HAP-1 (cell line): ENCODE measurements at regions not wholly inside any gene's neighbourhood (a gene's known extent, or its start where the extent isn't known, plus 50 kb on each side); places are given as distances from the start of the nearest gene placed in this dataset.

Source experiments
- DNase-seq, 2 experiments: peaks; one replicate each; pipeline ENCODE4 v3.0.0-alpha.2; 2016 to 2020; ENCODE audit warnings: low spot score in 2 of 2
- H3K27me3 ChIP-seq: fragments of 250-450 bp; sonication (Bioruptor Pico); 2 replicates; pipeline ENCODE4 v1.5.1; 2020; ENCODE audit warnings: low read depth, mild to moderate bottlenecking, moderate library complexity
- H3K36me3 ChIP-seq: fragments of 250-450 bp; sonication (Bioruptor Pico); replicated peaks from 2 replicates; pipeline ENCODE4 v1.5.1; 2020; ENCODE audit warnings: mild to moderate bottlenecking
- H3K4me1 ChIP-seq: fragments of 250-450 bp; sonication (Bioruptor Pico); 2 replicates; pipeline ENCODE4 v1.5.1; 2020; ENCODE audit warnings: mild to moderate bottlenecking
- H3K4me3 ChIP-seq: fragments of 250-450 bp; sonication (Bioruptor Pico); 2 replicates; pipeline ENCODE4 v1.5.1; 2020; ENCODE audit warnings: mild to moderate bottlenecking, moderate library complexity
- H3K9me3 ChIP-seq: fragments of 250-450 bp; sonication (Bioruptor Pico); 2 replicates; pipeline ENCODE4 v1.5.1; 2020; ENCODE audit warnings: mild to moderate bottlenecking, moderate library complexity
- in situ Hi-C: fragments of 300-500 bp; cut with MboI; formaldehyde crosslinking; loops from 3 replicates; pipeline ENCODE4 v1.14.3; 2020; ENCODE audit warnings: low sequenced_read_pairs, inconsistent platforms, mixed read lengths

DNA sequence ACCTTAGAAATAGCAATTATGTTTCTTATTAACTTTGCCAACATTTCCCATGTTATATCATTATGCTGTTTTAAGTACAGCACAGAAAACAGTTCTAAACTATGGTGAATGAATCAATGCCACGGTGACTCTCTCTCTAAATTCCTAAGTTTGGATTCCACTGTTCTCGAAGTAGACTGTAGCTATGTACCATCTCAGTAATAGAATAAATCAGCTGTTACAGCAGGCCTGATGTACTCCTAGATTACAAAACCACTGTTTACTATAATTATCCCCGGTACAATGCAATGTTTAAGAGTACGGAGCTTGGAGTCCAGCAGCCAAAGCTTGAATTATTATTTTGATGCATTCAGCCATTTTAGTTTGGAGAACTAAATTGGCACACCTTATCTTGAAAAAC is 476.3 kb upstream of the SLITRK1 start:
- H3K9me3 ChIP-seq, result no peaks in the 10 kb centered on the region
- in situ Hi-C loops, result no loop called here
- peaks cover 3% of the 10 kb centered on the region for H3K4me1 ChIP-seq
- H3K36me3 ChIP-seq, result no peaks in the 10 kb centered on the region
- no peak for DNase-seq
- no peak overlapping the region for H3K4me3 ChIP-seq
- no peaks in the 10 kb centered on the region for H3K27me3 ChIP-seq

DNA sequence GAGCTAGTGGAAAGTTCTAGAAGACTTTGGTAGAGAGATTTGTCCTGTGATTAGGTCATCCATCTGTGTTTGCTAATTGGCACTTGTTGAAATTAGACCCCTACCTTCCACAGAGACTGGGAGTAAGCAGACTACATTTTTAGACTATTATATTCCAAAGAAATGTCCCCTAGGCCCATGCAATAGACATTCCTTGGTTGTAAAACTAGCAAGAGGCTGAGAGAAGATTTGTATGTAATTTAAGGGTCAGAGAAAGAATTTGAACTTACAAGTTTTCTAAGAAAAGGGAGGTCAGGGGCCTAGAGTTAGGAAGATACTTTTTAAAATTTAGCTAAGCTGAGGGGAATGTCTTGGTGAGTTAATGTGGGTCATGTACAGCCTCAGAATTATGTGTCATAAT is 470.7 kb upstream of the SLITRK1 start:
- Histone ChIP-seq H3K4me3 (no peak overlapping the region), H3K27me3 (no peaks in the 10 kb centered on the region), H3K4me1 (peaks cover 3% of the 10 kb centered on the region), H3K9me3 (no peaks in the 10 kb centered on the region; the same call in none of the 2 replicates), H3K36me3 (no peaks in the 10 kb centered on the region)
- in situ Hi-C loops, result no loop called here
- no peak for DNase-seq

DNA sequence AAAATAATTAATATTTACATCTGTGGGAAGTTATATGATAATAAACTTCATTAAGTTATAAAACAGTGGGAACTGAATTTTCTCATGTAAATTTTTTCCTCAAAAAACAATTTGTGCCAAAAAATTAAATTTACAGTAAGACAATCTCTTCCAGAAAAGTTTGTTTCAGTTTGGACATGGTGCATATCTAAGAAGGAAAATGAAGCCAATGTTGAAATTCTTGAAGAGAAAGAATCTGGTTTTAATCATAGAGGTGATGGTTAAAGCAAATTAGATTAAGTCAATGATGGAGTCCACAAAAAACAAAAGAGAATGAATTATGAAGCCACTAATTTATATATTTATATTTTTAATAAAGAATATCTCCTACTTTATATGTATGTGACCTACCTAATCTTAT is 457.2 kb upstream of the SLITRK1 start:
- Histone ChIP-seq H3K27me3 (no peaks in the 10 kb centered on the region), H3K4me1 (no peaks in the 10 kb centered on the region), H3K36me3 (no peaks in the 10 kb centered on the region), H3K9me3 (no peaks in the 10 kb centered on the region), H3K4me3 (no peak overlapping the region)
- in situ Hi-C loops, result no loop called here
- DNase-seq, result no peak

DNA sequence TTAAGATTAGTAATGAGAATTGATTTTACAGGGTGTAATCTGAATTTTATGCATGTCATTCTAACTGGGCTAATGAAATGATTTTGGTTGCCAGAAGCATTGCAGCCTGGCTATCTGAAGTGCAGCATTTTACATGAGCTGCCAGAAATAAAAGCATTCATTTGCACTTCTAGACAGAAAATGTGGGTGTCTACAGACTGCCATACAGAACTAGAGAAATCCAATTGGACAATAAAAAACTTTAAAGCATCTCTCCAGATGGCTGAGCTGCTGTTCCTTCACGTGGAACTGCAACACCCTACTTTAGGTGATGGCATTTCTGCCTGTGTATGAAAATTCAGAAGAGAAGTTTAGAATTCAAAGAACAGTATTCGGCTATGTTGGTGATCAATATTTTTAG is 450.1 kb upstream of the SLITRK1 start:
- in situ Hi-C loops, result no loop called here
- no peak for DNase-seq
- no peaks in the 10 kb centered on the region for H3K4me1 ChIP-seq
- H3K9me3 ChIP-seq, result no peaks in the 10 kb centered on the region
- H3K36me3 ChIP-seq, result no peaks in the 10 kb centered on the region
- H3K4me3 ChIP-seq, result no peak overlapping the region
- no peaks in the 10 kb centered on the region for H3K27me3 ChIP-seq

DNA sequence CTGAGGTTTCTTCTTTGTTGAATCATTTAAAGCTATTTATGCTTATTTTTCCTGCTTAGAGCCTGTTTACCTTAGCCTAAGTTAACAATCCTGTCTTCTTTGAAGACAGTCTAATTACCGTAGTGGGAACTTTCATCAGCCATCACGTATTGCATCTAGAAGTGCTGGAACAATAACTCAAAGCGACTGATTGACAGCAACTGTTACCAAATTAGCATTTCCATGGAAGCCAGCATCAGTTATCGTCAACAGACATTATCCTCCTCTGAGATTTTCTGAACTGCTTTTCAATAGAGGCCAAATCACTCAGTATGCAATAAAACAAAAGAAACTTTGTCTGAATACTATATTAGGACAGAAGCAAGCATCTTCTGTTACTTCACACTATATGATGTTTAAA is 433.3 kb upstream of the SLITRK1 start:
- H3K9me3 ChIP-seq, result no peaks in the 10 kb centered on the region

DNA sequence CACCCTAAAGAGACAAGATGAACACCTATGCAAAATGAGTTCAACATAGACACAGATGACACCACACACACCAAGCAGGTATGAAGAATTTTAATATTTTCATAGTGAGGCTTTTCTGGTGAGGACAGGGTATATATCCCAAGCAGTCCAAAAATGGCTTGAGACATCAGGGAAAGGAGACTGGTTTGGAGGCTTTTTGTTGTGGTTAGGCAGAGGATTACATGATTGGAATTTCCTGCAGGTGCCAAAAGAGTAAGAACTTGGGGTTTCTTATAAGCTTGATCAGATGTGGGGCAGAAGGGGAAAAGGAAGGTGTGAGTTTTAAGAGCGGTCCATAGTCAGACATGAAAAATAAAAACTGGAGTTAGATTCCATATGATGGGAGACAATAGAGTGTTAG is 420.8 kb upstream of the SLITRK1 start:
- Histone ChIP-seq H3K36me3 (no peaks in the 10 kb centered on the region), H3K4me1 (peaks cover 14% of the 10 kb centered on the region), H3K4me3 (no peak overlapping the region), H3K9me3 (no peaks in the 10 kb centered on the region), H3K27me3 (no peaks in the 10 kb centered on the region)
- no peak for DNase-seq
- in situ Hi-C loops, result no loop called here

More for the DNA sequence above, 433.3 kb upstream of the SLITRK1 start:
- no peaks in the 10 kb centered on the region for H3K36me3 ChIP-seq
- in situ Hi-C loops, result no loop called here
- H3K4me1 ChIP-seq, result peaks cover 9% of the 10 kb centered on the region
- no peaks in the 10 kb centered on the region for H3K27me3 ChIP-seq
- H3K4me3 ChIP-seq, result no peak overlapping the region
- peak; percentile 49 to 92 for DNase-seq

DNA sequence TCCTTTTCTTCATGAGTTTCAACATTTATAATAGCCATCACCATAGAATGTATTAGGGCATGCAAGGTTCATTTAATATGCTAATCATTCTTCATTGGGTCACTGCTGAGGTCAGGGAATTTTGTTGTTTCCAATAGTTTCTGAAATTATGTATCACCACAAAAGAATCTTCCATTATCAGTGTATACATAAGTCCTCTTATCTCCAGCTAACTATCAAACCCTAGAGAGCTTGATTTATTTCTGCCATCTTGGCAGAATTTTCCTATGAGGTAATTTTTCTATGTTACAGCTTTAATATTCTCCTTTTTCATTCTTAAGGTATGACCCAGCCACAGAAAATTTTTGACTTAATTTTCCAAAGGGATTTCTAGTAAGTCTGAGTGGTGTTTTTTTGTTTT is 415.0 kb upstream of the SLITRK1 start:
- Histone ChIP-seq H3K27me3 (no peaks in the 10 kb centered on the region), H3K36me3 (no peaks in the 10 kb centered on the region), H3K4me3 (no peak overlapping the region), H3K9me3 (no peaks in the 10 kb centered on the region), H3K4me1 (no peaks in the 10 kb centered on the region)
- in situ Hi-C loops, result no loop called here
- no peak for DNase-seq

DNA sequence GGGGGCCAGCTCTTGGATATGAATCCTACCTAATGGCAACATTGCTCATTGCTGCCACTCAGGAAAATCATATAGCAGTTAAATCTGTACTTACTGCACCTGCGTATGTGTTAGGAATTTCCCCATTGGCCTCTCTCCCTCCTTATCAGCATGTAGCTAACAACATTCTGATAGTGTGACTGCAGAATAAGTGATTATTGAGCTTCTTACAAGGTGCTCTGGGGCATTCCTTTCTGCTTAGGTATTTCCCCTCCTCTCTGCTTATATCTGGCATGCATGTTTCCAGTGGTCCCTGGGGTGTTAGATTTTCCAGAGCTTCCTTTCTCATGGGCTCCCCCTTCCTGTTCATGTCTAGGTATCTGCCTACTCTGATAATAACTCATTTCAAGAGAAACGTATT is 414.1 kb upstream of the SLITRK1 start:
- in situ Hi-C loops, result no loop called here
- no peak for DNase-seq
- Histone ChIP-seq H3K4me1 (no peaks in the 10 kb centered on the region), H3K27me3 (no peaks in the 10 kb centered on the region), H3K4me3 (no peak overlapping the region), H3K36me3 (no peaks in the 10 kb centered on the region), H3K9me3 (no peaks in the 10 kb centered on the region)

DNA sequence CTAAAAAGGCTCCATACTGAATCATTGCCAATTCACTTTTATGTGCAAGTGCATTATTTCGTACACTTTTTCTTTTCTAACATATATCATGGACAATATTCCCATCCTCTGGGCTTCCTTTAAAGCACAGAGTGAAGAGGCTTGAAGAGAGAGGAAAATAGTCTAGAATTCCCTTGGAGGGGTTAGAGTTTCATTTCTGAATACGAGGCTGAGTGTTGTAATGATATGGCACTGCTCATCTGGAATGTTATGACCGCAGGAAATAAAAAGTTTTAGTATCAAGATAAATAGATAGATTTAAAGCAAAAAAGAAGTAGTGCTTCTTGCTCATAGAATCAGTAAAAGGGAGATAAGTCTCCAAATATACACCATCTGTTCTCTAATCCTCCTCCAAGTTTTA is 412.3 kb upstream of the SLITRK1 start:
- H3K36me3 ChIP-seq, result no peaks in the 10 kb centered on the region
- in situ Hi-C loops, result no loop called here
- no peaks in the 10 kb centered on the region; the same call in 1 of the 2 replicates for H3K9me3 ChIP-seq
- H3K27me3 ChIP-seq, result no peaks in the 10 kb centered on the region
- no peak for DNase-seq
- H3K4me1 ChIP-seq, result no peaks in the 10 kb centered on the region
- no peak overlapping the region for H3K4me3 ChIP-seq

DNA sequence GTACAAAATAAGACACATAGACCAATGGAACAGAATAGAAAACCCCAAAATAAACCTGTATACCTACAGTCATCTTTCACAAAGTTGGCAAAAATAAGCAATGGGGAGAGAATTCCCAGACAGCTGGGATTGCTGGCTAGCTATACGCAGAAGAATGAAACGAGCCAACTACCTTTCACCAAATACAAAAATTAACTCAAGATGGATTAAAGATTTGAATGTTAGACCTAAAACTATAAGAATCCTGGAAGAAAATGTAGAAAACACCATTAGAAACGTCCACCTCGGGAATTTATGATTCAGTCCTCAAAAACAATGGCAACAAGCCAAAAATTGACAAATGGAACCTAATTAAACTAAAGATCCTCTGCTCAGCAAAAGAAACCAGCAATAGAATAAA is 408.1 kb upstream of the SLITRK1 start:
- H3K27me3 ChIP-seq, result no peaks in the 10 kb centered on the region
- H3K36me3 ChIP-seq, result no peaks in the 10 kb centered on the region
- DNase-seq, result no peak
- H3K9me3 ChIP-seq, result no peaks in the 10 kb centered on the region; the same call in 1 of the 2 replicates
- no peaks in the 10 kb centered on the region for H3K4me1 ChIP-seq
- in situ Hi-C loops, result no loop called here
- no peak overlapping the region for H3K4me3 ChIP-seq

DNA sequence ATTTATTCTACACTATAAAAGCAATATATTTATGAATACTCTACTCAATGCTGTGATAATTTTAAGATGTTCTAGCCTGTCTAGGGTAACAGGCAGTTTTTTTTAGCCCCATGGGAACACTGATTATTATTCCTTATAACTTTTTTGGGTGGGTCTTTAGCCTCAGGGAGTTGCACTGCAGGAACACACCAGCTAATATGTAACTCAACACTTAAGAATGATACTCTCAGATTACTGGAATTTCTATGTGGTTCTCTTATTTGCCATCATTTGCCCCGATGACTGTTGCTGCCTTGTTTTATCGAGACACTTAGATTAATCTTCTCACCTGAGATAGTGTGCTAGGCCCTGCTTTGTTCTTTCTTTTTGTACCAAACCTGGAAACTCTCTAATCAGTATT is 396.9 kb upstream of the SLITRK1 start:
- Histone ChIP-seq H3K36me3 (no peaks in the 10 kb centered on the region), H3K9me3 (no peaks in the 10 kb centered on the region), H3K27me3 (no peaks in the 10 kb centered on the region), H3K4me3 (no peak overlapping the region), H3K4me1 (no peaks in the 10 kb centered on the region)
- no peak for DNase-seq
- in situ Hi-C loops, result no loop called here

DNA sequence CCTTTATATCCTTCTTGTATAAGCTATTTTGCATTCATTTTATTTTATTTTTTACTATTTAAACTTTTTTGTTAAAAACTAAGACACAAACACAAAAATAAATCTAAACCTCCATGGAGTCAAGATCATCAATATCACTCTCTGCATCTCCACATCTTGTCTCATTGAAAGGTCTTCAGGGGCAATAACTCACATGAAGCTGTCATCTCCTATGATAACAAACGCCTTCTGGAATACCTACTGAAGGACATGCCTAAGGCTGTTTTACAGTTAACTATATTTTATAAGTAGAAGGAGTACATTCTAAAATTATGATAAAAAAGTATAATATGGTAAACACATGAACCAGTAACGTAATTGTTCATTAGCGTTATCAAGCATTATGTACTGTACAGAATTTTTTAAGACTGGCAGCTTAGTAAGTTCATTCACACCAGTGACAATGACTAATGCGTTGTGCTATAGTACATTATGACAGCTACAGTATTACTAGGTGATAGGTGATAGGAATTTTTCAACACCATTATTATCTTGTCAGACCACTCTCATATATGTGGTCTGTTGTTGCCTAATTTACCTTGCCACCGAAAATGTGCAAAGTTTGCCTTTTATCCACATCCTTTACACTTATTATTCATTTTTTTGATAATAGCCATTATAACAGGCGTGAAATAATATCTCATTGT is 390.7 kb upstream of the SLITRK1 start:
- in situ Hi-C loops, result no loop called here
- H3K27me3 ChIP-seq, result no peaks in the 10 kb centered on the region
- H3K4me1 ChIP-seq, result no peaks in the 10 kb centered on the region
- DNase-seq, result no peak
- no peaks in the 10 kb centered on the region for H3K9me3 ChIP-seq
- H3K4me3 ChIP-seq, result no peak overlapping the region
- no peaks in the 10 kb centered on the region for H3K36me3 ChIP-seq

DNA sequence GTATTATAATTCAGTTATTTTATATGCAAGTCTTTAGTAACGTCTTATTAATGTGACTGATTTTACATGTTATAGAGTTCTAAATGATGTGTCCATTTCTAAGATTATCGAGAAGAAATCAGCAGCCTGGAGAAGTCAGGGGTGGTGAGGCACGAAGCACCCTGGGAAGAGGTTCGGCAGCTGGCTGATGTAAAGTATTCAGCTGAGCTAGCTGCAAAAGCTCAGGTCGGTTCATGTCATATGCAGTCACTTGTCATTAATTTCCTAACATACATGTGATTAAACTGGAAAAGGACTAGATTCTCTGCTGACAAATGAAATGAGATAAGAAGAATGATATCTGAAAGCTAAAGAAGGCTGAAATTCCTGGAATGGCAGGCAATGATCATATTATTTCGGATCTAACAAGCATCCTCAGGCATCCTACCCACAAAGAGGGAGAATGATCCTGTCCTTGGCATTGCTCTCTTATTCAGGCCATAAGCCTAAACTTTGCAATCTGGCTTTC is 383.0 kb upstream of the SLITRK1 start:
- H3K9me3 ChIP-seq, result no peaks in the 10 kb centered on the region
- no peak for DNase-seq
- in situ Hi-C loops, result no loop called here
- no peaks in the 10 kb centered on the region for H3K27me3 ChIP-seq
- no peak overlapping the region for H3K4me3 ChIP-seq
- no peaks in the 10 kb centered on the region for H3K4me1 ChIP-seq
- no peaks in the 10 kb centered on the region for H3K36me3 ChIP-seq

DNA sequence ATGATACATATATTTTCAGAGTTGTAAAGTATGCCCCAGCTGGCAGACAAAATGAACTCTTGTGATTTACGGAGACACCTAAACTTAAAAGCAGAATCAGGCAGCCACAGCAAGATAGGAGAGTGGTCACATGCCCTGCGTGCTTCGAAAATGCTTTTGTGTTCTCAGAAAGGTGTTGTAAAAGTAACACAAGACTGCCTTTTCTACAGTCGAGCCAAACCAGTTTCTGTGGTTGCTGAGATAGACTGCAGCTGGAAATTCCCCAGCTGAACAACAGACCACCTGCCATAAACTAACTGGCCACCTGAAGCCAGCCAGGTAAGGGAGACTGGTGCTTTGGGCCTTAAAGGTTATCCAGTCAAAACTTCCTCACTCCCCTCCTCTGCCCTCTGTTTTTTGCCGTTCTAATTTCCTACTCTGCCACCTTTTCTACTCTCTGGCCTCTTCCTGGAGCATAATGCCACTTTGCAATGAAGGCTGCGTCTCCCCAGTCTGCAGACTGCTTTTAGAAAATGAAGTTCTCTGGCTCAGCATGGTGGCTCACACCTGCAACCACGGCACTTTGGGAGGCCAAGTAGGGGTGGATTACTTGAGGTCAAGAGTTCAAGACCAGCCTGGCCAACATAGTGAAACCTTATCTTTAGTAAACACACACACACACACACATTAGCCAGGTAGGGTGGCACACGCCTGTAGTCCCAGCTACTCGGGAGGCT is 381.2 kb upstream of the SLITRK1 start:
- Histone ChIP-seq H3K4me1 (no peaks in the 10 kb centered on the region), H3K4me3 (no peak overlapping the region), H3K36me3 (no peaks in the 10 kb centered on the region), H3K9me3 (no peaks in the 10 kb centered on the region), H3K27me3 (no peaks in the 10 kb centered on the region)
- in situ Hi-C loops, result no loop called here
- no peak for DNase-seq
